ENCODE measurements at regions not wholly inside any gene's neighbourhood (a gene's known extent, or its start where the extent isn't known, plus 50 kb on each side); places are given as distances from the start of the nearest gene placed in this dataset.

- TF ChIP-seq CTCF (IDR thresholded peaks at IDR 0.05; ENCODE audit: insufficient read depth, low read depth, low read length, missing control alignments), result no peak
- no peak for DNase-seq (ENCODE audit: low read depth)
- no peak overlapping the region for H3K4me3 ChIP-seq (ENCODE audit: low read depth, low read length)
Measured at GRCh38 chr6:137687818-137688217, 179.2 kb upstream of the TNFAIP3 start.

GRCh38 chr6:137688230-137688971 is 178.7 kb upstream of the TNFAIP3 start:
- H3K4me3 ChIP-seq (ENCODE audit: low read depth, low read length), result no peak overlapping the region
- TF ChIP-seq CTCF (IDR thresholded peaks at IDR 0.05; ENCODE audit: insufficient read depth, low read depth, low read length, missing control alignments), result no peak
- DNase-seq (ENCODE audit: low read depth), result no peak

- DNase-seq (ENCODE audit: low read depth), result no peak
- no peak overlapping the region for H3K4me3 ChIP-seq (ENCODE audit: low read depth, low read length)
- no peak for TF ChIP-seq CTCF (IDR thresholded peaks at IDR 0.05; ENCODE audit: insufficient read depth, low read depth, low read length, missing control alignments)
Measured at GRCh38 chr6:137689377-137689776, 177.7 kb upstream of the TNFAIP3 start.

GRCh38 chr6:137690034-137690433 is 177.0 kb upstream of the TNFAIP3 start:
- TF ChIP-seq CTCF (IDR thresholded peaks at IDR 0.05; ENCODE audit: insufficient read depth, low read depth, low read length, missing control alignments), result no peak
- H3K4me3 ChIP-seq (ENCODE audit: low read depth, low read length), result no peak overlapping the region
- DNase-seq (ENCODE audit: low read depth), result no peak

GRCh38 chr6:137690721-137691120 is 176.3 kb upstream of the TNFAIP3 start:
- TF ChIP-seq CTCF (IDR thresholded peaks at IDR 0.05; ENCODE audit: insufficient read depth, low read depth, low read length, missing control alignments), result no peak
- DNase-seq (ENCODE audit: low read depth), result no peak
- no peak overlapping the region for H3K4me3 ChIP-seq (ENCODE audit: low read depth, low read length)

- no peak for DNase-seq (ENCODE audit: low read depth)
- TF ChIP-seq CTCF (IDR thresholded peaks at IDR 0.05; ENCODE audit: insufficient read depth, low read depth, low read length, missing control alignments), result no peak
Measured at GRCh38 chr6:137692308-137692707, 174.8 kb upstream of the TNFAIP3 start.

GRCh38 chr6:137692806-137693205 is 174.3 kb upstream of the TNFAIP3 start:
- no peak for DNase-seq (ENCODE audit: low read depth)
- H3K4me3 ChIP-seq (ENCODE audit: low read depth, low read length), result no peak overlapping the region
- TF ChIP-seq CTCF (IDR thresholded peaks at IDR 0.05; ENCODE audit: insufficient read depth, low read depth, low read length, missing control alignments), result no peak

More at GRCh38 chr6:137692308-137692707, 174.8 kb upstream of the TNFAIP3 start:
- no peak overlapping the region for H3K4me3 ChIP-seq (ENCODE audit: low read depth, low read length)
